HUES6 (cell line): ENCODE measurements at regions not wholly inside any gene's neighbourhood (a gene's known extent, or its start where the extent isn't known, plus 50 kb on each side); places are given as distances from the start of the nearest gene placed in this dataset.
"Not testable (repeated sequence)": the region's sequence is repeated elsewhere in the genome, so short reads cannot be mapped to it uniquely, and the experiment has no call there.

Experiments used
- H3K27ac ChIP-seq: 2 replicates; pipeline ENCODE4 v1.7.0; 2013; ENCODE audit warnings: low read depth, mild to moderate bottlenecking, low read length, inconsistent platforms
- H3K27me3 ChIP-seq: 2 replicates; pipeline ENCODE4 v1.6.1; 2013; ENCODE audit warnings: low read length; ENCODE audit not compliant: control insufficient read depth, insufficient read depth
- H3K36me3 ChIP-seq: 2 replicates; pipeline ENCODE4 v1.6.1; 2013; ENCODE audit warnings: low read length; ENCODE audit not compliant: control insufficient read depth, insufficient read depth
- H3K4me1 ChIP-seq: 2 replicates; pipeline ENCODE4 v1.6.1; 2013; ENCODE audit warnings: low read length; ENCODE audit not compliant: control insufficient read depth, insufficient read depth
- H3K4me3 ChIP-seq: 2 replicates; pipeline ENCODE4 v1.5.1; 2013; ENCODE audit warnings: low read depth, low read length
- H3K9ac ChIP-seq: one replicate; pipeline ENCODE4 v1.6.1; 2013; ENCODE audit warnings: mild to moderate bottlenecking, low read length
- H3K9me3 ChIP-seq: 2 replicates; pipeline ENCODE4 v1.6.1; 2013; ENCODE audit warnings: low read depth, low read length; ENCODE audit not compliant: control insufficient read depth, insufficient read depth

GRCh38 chr20:53891306-53891894 is 179.0 kb downstream of the BCAS1 start:
- no peak overlapping the region for H3K27ac ChIP-seq
- peaks cover 10% of the 10 kb centered on the region; the same call in 1 of the 2 replicates for H3K9me3 ChIP-seq
- H3K4me1 ChIP-seq: peaks cover 9% of the 10 kb centered on the region
- H3K36me3 ChIP-seq: no peaks in the 10 kb centered on the region
- no peak overlapping the region for H3K4me3 ChIP-seq
- H3K27me3 ChIP-seq: no peaks in the 10 kb centered on the region
- no peak overlapping the region for H3K9ac ChIP-seq

GRCh38 chr20:53890443-53891305 is 179.7 kb downstream of the BCAS1 start:
- H3K9me3 ChIP-seq: peaks cover 10% of the 10 kb centered on the region; the same call in 1 of the 2 replicates
- no peaks in the 10 kb centered on the region for H3K36me3 ChIP-seq
- no peak overlapping the region for H3K27ac ChIP-seq
- no peak overlapping the region for H3K9ac ChIP-seq
- H3K4me1 ChIP-seq: peaks cover 13% of the 10 kb centered on the region
- no peaks in the 10 kb centered on the region for H3K27me3 ChIP-seq
- no peak overlapping the region for H3K4me3 ChIP-seq

- no peak overlapping the region for H3K27ac ChIP-seq
- no peaks in the 10 kb centered on the region for H3K27me3 ChIP-seq
- H3K4me1 ChIP-seq: peaks cover 21% of the 10 kb centered on the region
- peaks cover 10% of the 10 kb centered on the region; the same call in 1 of the 2 replicates for H3K9me3 ChIP-seq
- no peak overlapping the region for H3K9ac ChIP-seq
- H3K4me3 ChIP-seq: no peak overlapping the region
- H3K36me3 ChIP-seq: no peaks in the 10 kb centered on the region
Measured at GRCh38 chr20:53889411-53890148, 180.8 kb downstream of the BCAS1 start.

- Histone ChIP-seq H3K36me3 (no peaks in the 10 kb centered on the region), H3K27me3 (no peaks in the 10 kb centered on the region), H3K9ac (no peak overlapping the region), H3K27ac (no peak overlapping the region), H3K9me3 (peaks cover 10% of the 10 kb centered on the region; the same call in 1 of the 2 replicates), H3K4me1 (peaks cover 27% of the 10 kb centered on the region), H3K4me3 (no peak overlapping the region)
Measured at GRCh38 chr20:53888951-53889350, 181.4 kb downstream of the BCAS1 start.

GRCh38 chr20:53888510-53888909 is 181.9 kb downstream of the BCAS1 start:
- peaks cover 29% of the 10 kb centered on the region for H3K4me1 ChIP-seq
- H3K9ac ChIP-seq: no peak overlapping the region
- H3K27me3 ChIP-seq: no peaks in the 10 kb centered on the region
- no peaks in the 10 kb centered on the region for H3K36me3 ChIP-seq
- H3K9me3 ChIP-seq: peaks cover 10% of the 10 kb centered on the region; the same call in 1 of the 2 replicates
- no peak overlapping the region for H3K4me3 ChIP-seq
- no peak overlapping the region for H3K27ac ChIP-seq

GRCh38 chr20:53887973-53888372 is 182.4 kb downstream of the BCAS1 start:
- no peak overlapping the region for H3K9ac ChIP-seq
- H3K27ac ChIP-seq: no peak overlapping the region
- peaks cover 10% of the 10 kb centered on the region; the same call in 1 of the 2 replicates for H3K9me3 ChIP-seq
- peaks cover 27% of the 10 kb centered on the region for H3K4me1 ChIP-seq
- H3K4me3 ChIP-seq: no peak overlapping the region
- no peaks in the 10 kb centered on the region for H3K36me3 ChIP-seq
- H3K27me3 ChIP-seq: no peaks in the 10 kb centered on the region

GRCh38 chr20:53884859-53885541 is 185.4 kb downstream of the BCAS1 start:
- H3K4me3 ChIP-seq: no peak overlapping the region
- H3K4me1 ChIP-seq: peaks cover 20% of the 10 kb centered on the region
- H3K36me3 ChIP-seq: no peaks in the 10 kb centered on the region
- H3K9me3 ChIP-seq: no peaks in the 10 kb centered on the region
- H3K9ac ChIP-seq: no peak overlapping the region
- H3K27ac ChIP-seq: no peak overlapping the region
- no peaks in the 10 kb centered on the region for H3K27me3 ChIP-seq

- no peak overlapping the region for H3K4me3 ChIP-seq
- no peak overlapping the region for H3K27ac ChIP-seq
- no peaks in the 10 kb centered on the region for H3K36me3 ChIP-seq
- no peak overlapping the region for H3K9ac ChIP-seq
- no peaks in the 10 kb centered on the region for H3K9me3 ChIP-seq
- peaks cover 24% of the 10 kb centered on the region for H3K4me1 ChIP-seq
- H3K27me3 ChIP-seq: no peaks in the 10 kb centered on the region
Measured at GRCh38 chr20:53883098-53883911, 187.1 kb downstream of the BCAS1 start.

- H3K4me3 ChIP-seq, H3K9ac ChIP-seq, H3K36me3 ChIP-seq, H3K27ac ChIP-seq, H3K27me3 ChIP-seq, H3K9me3 ChIP-seq: not testable (repeated sequence)
- peaks cover 24% of the 10 kb centered on the region for H3K4me1 ChIP-seq
Measured at GRCh38 chr20:53882438-53882986, 187.9 kb downstream of the BCAS1 start.

GRCh38 chr20:53881362-53881761 is 189.0 kb downstream of the BCAS1 start:
- Histone ChIP-seq H3K27me3 (no peaks in the 10 kb centered on the region), H3K27ac (no peak overlapping the region), H3K9me3 (no peaks in the 10 kb centered on the region), H3K9ac (no peak overlapping the region), H3K4me3 (no peak overlapping the region), H3K36me3 (no peaks in the 10 kb centered on the region), H3K4me1 (peaks cover 33% of the 10 kb centered on the region)
